Urinary bladder (tissue), 4 donors: ENCODE measurements at regions not wholly inside any gene's neighbourhood (a gene's known extent, or its start where the extent isn't known, plus 50 kb on each side); places are given as distances from the start of the nearest gene placed in this dataset. TPM values are rescaled to one million over a fixed set of nuclear protein-coding genes. Genes with fewer than 3 reads are reported as not detected.
"Not testable (repeated sequence)": the region's sequence is repeated elsewhere in the genome, so short reads cannot be mapped to it uniquely, and the experiment has no call there.

Source experiments
- DNase-seq: peaks from one replicate; pipeline ENCODE4 v3.0.0-alpha.2; 2015; ENCODE audit errors: extremely low spot score
- H3K27ac ChIP-seq: one replicate; pipeline ENCODE4 v1.5.1; 2013; ENCODE audit warnings: low read depth, mild to moderate bottlenecking, moderate library complexity
- H3K36me3 ChIP-seq: one replicate; pipeline ENCODE4 v1.6.1; 2013; ENCODE audit warnings: mild to moderate bottlenecking, moderate library complexity; ENCODE audit not compliant: insufficient read depth
- H3K4me1 ChIP-seq: one replicate; pipeline ENCODE4 v1.6.1; 2013; ENCODE audit warnings: mild to moderate bottlenecking, moderate library complexity; ENCODE audit not compliant: insufficient read depth
- H3K4me3 ChIP-seq: one replicate; pipeline ENCODE4 v1.5.1; 2013; ENCODE audit warnings: low read depth, low read length
- WGBS: extraction: QIAGEN DNeasy Blood & Tissue Kit; methylation state at CpG from one replicate; pipeline ENCODE4 v1.1.7; 2013; 5-methylcytosine and 5-hydroxymethylcytosine counted together
- small RNA-seq: library from RNA; depleted of rRNA; stranded (forward); fragments of <200 nt; gene quantifications from one replicate; pipeline ENCODE3, GENCODE V24; 2014
- donor health status: healthy with polysubstance abuse.
- donor health status: healthy.

DNA sequence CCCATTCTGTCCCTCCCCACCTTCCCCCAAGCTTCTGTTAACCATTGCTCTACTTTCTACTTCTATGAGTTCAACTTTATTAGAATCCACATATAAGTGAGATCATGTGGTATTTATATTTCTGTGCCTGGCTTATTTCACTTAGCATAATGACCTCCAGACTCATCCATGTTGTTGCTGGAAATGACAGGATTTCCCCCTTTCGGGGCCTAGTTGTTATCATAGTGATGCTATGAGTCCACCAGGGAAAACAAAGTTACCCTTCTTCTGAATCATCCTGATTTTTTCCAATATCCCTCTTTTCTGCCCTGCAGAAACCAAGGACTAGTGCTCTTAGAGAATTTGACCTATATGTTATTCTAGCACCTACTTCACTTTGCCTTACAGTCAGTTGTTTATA, 53.2 kb upstream of the TERB2 start:
- H3K4me1 ChIP-seq, H3K27ac ChIP-seq, H3K4me3 ChIP-seq, DNase-seq, H3K36me3 ChIP-seq: not testable (repeated sequence)
- 59% methylated on average over 1 of the region's 1 CpG for WGBS

DNA sequence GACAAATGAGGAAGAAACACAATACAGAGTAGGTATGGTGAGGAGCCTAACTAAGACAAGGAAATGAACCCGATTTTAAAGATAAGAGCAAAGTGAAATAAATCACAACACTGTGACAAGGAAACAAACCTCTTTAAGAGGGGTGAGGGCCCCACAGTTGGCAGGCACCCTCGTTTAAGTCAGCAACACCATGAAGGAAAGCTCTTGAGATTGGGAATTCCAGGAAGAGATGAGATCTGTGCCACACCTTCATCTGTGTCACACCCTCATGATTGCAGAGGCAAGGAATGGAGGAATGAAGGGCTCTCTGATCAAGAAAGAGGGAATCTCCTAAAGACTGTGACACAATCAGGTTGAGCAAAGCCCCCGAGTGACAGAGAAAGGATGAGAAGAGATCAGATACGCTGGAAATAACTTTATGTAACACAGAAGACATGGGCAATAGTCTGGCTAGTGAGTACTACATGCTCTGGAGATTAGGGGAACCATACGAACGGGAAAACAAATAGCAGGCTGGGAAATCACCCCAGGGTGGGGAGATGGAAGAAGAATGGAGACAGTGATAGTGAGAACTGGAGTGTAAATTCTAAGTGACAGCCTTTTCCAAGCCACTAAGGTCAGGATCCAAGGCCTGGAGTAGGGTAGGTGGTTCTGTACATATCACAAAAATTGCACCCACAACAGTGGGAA, 51.7 kb upstream of the TERB2 start:
- H3K27ac ChIP-seq, H3K36me3 ChIP-seq, H3K4me1 ChIP-seq, DNase-seq, H3K4me3 ChIP-seq: not testable (repeated sequence)
- 59% methylated on average over 6 of the region's 6 CpGs for WGBS

Small RNAs in the stretch of these regions (small RNA-seq; reads per million reads assigned to genes)
- not detected for gene RF00019
- gene RNU1-119P: not detected
